ENCODE measurements at regions not wholly inside any gene's neighbourhood (a gene's known extent, or its start where the extent isn't known, plus 50 kb on each side); places are given as distances from the start of the nearest gene placed in this dataset.

- Histone ChIP-seq H3K36me3 (ENCODE audit: insufficient read depth, low read length) (0 out of 2 replicates have a peak, but pooled peaks cover 3% of the 10 kb centered on the region), H3K4me3 (no peak overlapping the region), H3K9ac (ENCODE audit: insufficient read length) (no peak overlapping the region), H3K27ac (no peak overlapping the region), H3K9me3 (ENCODE audit: low read depth, low read length) (no peaks in the 10 kb centered on the region)
- no peak for DNase-seq (ENCODE audit: low read depth, low spot score)
- TF ChIP-seq EZH2 (IDR thresholded peaks at IDR 0.05) (no peak), POLR2AphosphoS5 (IDR thresholded peaks at IDR 0.05; ENCODE audit: borderline replicate concordance, low read depth, low read length) (no peak), FOXP2 (optimal IDR thresholded peaks at IDR 0.05; ENCODE audit: control extremely low read depth, extremely low read length, insufficient read depth) (no peak)
Observed at GRCh38 chr21:16388911-16389560, 659.3 kb downstream of the USP25 start.

- H3K36me3 ChIP-seq (ENCODE audit: insufficient read depth, low read length) = 0 out of 2 replicates have a peak, but pooled peaks cover 3% of the 10 kb centered on the region
- TF ChIP-seq EZH2 (IDR thresholded peaks at IDR 0.05) (no peak), POLR2AphosphoS5 (IDR thresholded peaks at IDR 0.05; ENCODE audit: borderline replicate concordance, low read depth, low read length) (no peak)
- H3K4me3 ChIP-seq = no peak overlapping the region
- DNase-seq (ENCODE audit: low read depth, low spot score) = no peak
- H3K9ac ChIP-seq (ENCODE audit: insufficient read length) = no peak overlapping the region
- H3K27ac ChIP-seq = no peak overlapping the region
- H3K9me3 ChIP-seq (ENCODE audit: low read depth, low read length) = no peaks in the 10 kb centered on the region
Observed at GRCh38 chr21:16389643-16390042, 659.9 kb downstream of the USP25 start.

- no peaks in the 10 kb centered on the region for H3K36me3 ChIP-seq (ENCODE audit: insufficient read depth, low read length)
- no peak for DNase-seq (ENCODE audit: low read depth, low spot score)
Observed at GRCh38 chr21:16395285-16395684, 665.5 kb downstream of the USP25 start.

GRCh38 chr21:16402752-16403151 lies 673.0 kb downstream of the USP25 start:
- Histone ChIP-seq H3K36me3 (ENCODE audit: insufficient read depth, low read length) (no peaks in the 10 kb centered on the region), H3K27ac (no peak overlapping the region), H3K4me3 (no peak overlapping the region), H3K9me3 (ENCODE audit: low read depth, low read length) (no peaks in the 10 kb centered on the region), H3K9ac (ENCODE audit: insufficient read length) (no peak overlapping the region)
- DNase-seq (ENCODE audit: low read depth, low spot score) = no peak
- no peak for TF ChIP-seq POLR2AphosphoS5 (IDR thresholded peaks at IDR 0.05; ENCODE audit: borderline replicate concordance, low read depth, low read length)
- no peak for TF ChIP-seq EZH2 (IDR thresholded peaks at IDR 0.05)
- no peak for TF ChIP-seq FOXP2 (optimal IDR thresholded peaks at IDR 0.05; ENCODE audit: control extremely low read depth, extremely low read length, insufficient read depth)

More at GRCh38 chr21:16395285-16395684, 665.5 kb downstream of the USP25 start:
- H3K9me3 ChIP-seq (ENCODE audit: low read depth, low read length) = no peaks in the 10 kb centered on the region
- H3K27ac ChIP-seq = no peak overlapping the region
- no peak overlapping the region for H3K4me3 ChIP-seq
- H3K9ac ChIP-seq (ENCODE audit: insufficient read length) = no peak overlapping the region
- no peak for TF ChIP-seq POLR2AphosphoS5 (IDR thresholded peaks at IDR 0.05; ENCODE audit: borderline replicate concordance, low read depth, low read length)
- no peak for TF ChIP-seq EZH2 (IDR thresholded peaks at IDR 0.05)
- no peak for TF ChIP-seq FOXP2 (optimal IDR thresholded peaks at IDR 0.05; ENCODE audit: control extremely low read depth, extremely low read length, insufficient read depth)

GRCh38 chr21:16404776-16405175 lies 675.0 kb downstream of the USP25 start:
- H3K4me3 ChIP-seq = no peak overlapping the region
- H3K9me3 ChIP-seq (ENCODE audit: low read depth, low read length) = no peaks in the 10 kb centered on the region
- no peak for DNase-seq (ENCODE audit: low read depth, low spot score)
- H3K9ac ChIP-seq (ENCODE audit: insufficient read length) = no peak overlapping the region
- TF ChIP-seq EZH2 (IDR thresholded peaks at IDR 0.05) (no peak), FOXP2 (optimal IDR thresholded peaks at IDR 0.05; ENCODE audit: control extremely low read depth, extremely low read length, insufficient read depth) (no peak)
- H3K36me3 ChIP-seq (ENCODE audit: insufficient read depth, low read length) = no peaks in the 10 kb centered on the region
- no peak overlapping the region for H3K27ac ChIP-seq

- H3K4me3 ChIP-seq = no peak overlapping the region
- no peaks in the 10 kb centered on the region for H3K36me3 ChIP-seq (ENCODE audit: insufficient read depth, low read length)
- no peak overlapping the region for H3K27ac ChIP-seq
- DNase-seq (ENCODE audit: low read depth, low spot score) = no peak
- TF ChIP-seq FOXP2 (optimal IDR thresholded peaks at IDR 0.05; ENCODE audit: control extremely low read depth, extremely low read length, insufficient read depth) (no peak), EZH2 (IDR thresholded peaks at IDR 0.05) (no peak)
- H3K9me3 ChIP-seq (ENCODE audit: low read depth, low read length) = no peaks in the 10 kb centered on the region
- no peak overlapping the region for H3K9ac ChIP-seq (ENCODE audit: insufficient read length)
Observed at GRCh38 chr21:16406355-16406754, 676.6 kb downstream of the USP25 start.

- Histone ChIP-seq H3K27ac (peak overlapping the region; percentile 52; the same call in 1 of the 2 replicates), H3K9ac (ENCODE audit: insufficient read length) (no peak overlapping the region), H3K4me3 (peak overlapping the region; percentile 37), H3K9me3 (ENCODE audit: low read depth, low read length) (no peaks in the 10 kb centered on the region), H3K36me3 (ENCODE audit: insufficient read depth, low read length) (no peaks in the 10 kb centered on the region)
- DNase-seq (ENCODE audit: low read depth, low spot score) = no peak
- TF ChIP-seq POLR2AphosphoS5 (IDR thresholded peaks at IDR 0.05; ENCODE audit: borderline replicate concordance, low read depth, low read length) = no peak
- no peak for TF ChIP-seq FOXP2 (optimal IDR thresholded peaks at IDR 0.05; ENCODE audit: control extremely low read depth, extremely low read length, insufficient read depth)
- TF ChIP-seq EZH2 (IDR thresholded peaks at IDR 0.05) = no peak
Observed at GRCh38 chr21:16407403-16408240, 677.8 kb downstream of the USP25 start.

- Histone ChIP-seq H3K9me3 (ENCODE audit: low read depth, low read length) (no peaks in the 10 kb centered on the region), H3K27ac (peak overlapping the region; percentile 52; the same call in 1 of the 2 replicates), H3K4me3 (peak overlapping the region; percentile 37), H3K9ac (ENCODE audit: insufficient read length) (no peak overlapping the region), H3K36me3 (ENCODE audit: insufficient read depth, low read length) (no peaks in the 10 kb centered on the region)
- TF ChIP-seq FOXP2 (optimal IDR thresholded peaks at IDR 0.05; ENCODE audit: control extremely low read depth, extremely low read length, insufficient read depth) (no peak), EZH2 (IDR thresholded peaks at IDR 0.05) (no peak), POLR2AphosphoS5 (IDR thresholded peaks at IDR 0.05; ENCODE audit: borderline replicate concordance, low read depth, low read length) (no peak)
- DNase-seq (ENCODE audit: low read depth, low spot score) = no peak
Observed at GRCh38 chr21:16408280-16408679, 678.5 kb downstream of the USP25 start.

Data from SK-N-MC (cell line).